ELF-1 (cell line): ENCODE measurements at regions not wholly inside any gene's neighbourhood (a gene's known extent, or its start where the extent isn't known, plus 50 kb on each side); places are given as distances from the start of the nearest gene placed in this dataset.
A peak's percentile ranks its signal among the peaks of the same experiment; 100 is the strongest.

Experiments used
- DNase-seq: peaks from one replicate; pipeline ENCODE4 v3.0.0-alpha.2; 2016; ENCODE audit warnings: low read depth, low spot score

GRCh38 chr11:45554230-45554967, 111.0 kb downstream of the CHST1 start:
- DNase-seq = no peak

- no peak for DNase-seq
Measured at GRCh38 chr11:45553383-45553936, 112.0 kb downstream of the CHST1 start.

- DNase-seq = no peak
Measured at GRCh38 chr11:45551191-45551713, 114.2 kb downstream of the CHST1 start.

GRCh38 chr11:45549257-45549656, 116.2 kb downstream of the CHST1 start:
- DNase-seq = no peak

- no peak for DNase-seq
Measured at GRCh38 chr11:45546366-45546765, 119.1 kb downstream of the CHST1 start.

GRCh38 chr11:45544826-45545225, 120.6 kb downstream of the CHST1 start:
- no peak for DNase-seq

GRCh38 chr11:45543808-45544422, 121.5 kb downstream of the CHST1 start:
- DNase-seq = peak; percentile 43

- DNase-seq = no peak
Measured at GRCh38 chr11:45543081-45543480, 122.3 kb downstream of the CHST1 start.

GRCh38 chr11:45541693-45542434, 123.6 kb downstream of the CHST1 start:
- DNase-seq = no peak

GRCh38 chr11:45538939-45539338, 126.5 kb downstream of the CHST1 start:
- DNase-seq = no peak

GRCh38 chr11:45538363-45538762, 127.1 kb downstream of the CHST1 start:
- DNase-seq = no peak

GRCh38 chr11:45537614-45538013, 127.8 kb downstream of the CHST1 start:
- DNase-seq = no peak

- DNase-seq = no peak
Measured at GRCh38 chr11:45535033-45535432, 130.4 kb downstream of the CHST1 start.

- no peak for DNase-seq
Measured at GRCh38 chr11:45534132-45534531, 131.3 kb downstream of the CHST1 start.

GRCh38 chr11:45532546-45532945, 132.9 kb downstream of the CHST1 start:
- no peak for DNase-seq

- DNase-seq = no peak
Measured at GRCh38 chr11:45530776-45531175, 134.6 kb downstream of the CHST1 start.

- DNase-seq = no peak
Measured at GRCh38 chr11:45530111-45530510, 135.3 kb downstream of the CHST1 start.

- DNase-seq = no peak
Measured at GRCh38 chr11:45528435-45528834, 137.0 kb downstream of the CHST1 start.

GRCh38 chr11:45527898-45528297, 137.5 kb downstream of the CHST1 start:
- DNase-seq = no peak

GRCh38 chr11:45525393-45525792, 140.0 kb downstream of the CHST1 start:
- no peak for DNase-seq

GRCh38 chr11:45523760-45524159, 141.7 kb downstream of the CHST1 start:
- DNase-seq = no peak
